H1 (cell line): ENCODE measurements at regions not wholly inside any gene's neighbourhood (a gene's known extent, or its start where the extent isn't known, plus 50 kb on each side); places are given as distances from the start of the nearest gene placed in this dataset.

Experiments used
- CTCF ChIA-PET: fragments of 300-600 bp; sonication (Branson Sonifier 250); formaldehyde crosslinking; loops from one replicate; lab custom pipeline; 2021; ENCODE audit not compliant: partially characterized antibody; lab: Charles Lee
- POLR2A ChIA-PET: fragments of 300-600 bp; sonication (Branson Sonifier 250); formaldehyde crosslinking; loops from one replicate; lab custom pipeline; 2021; ENCODE audit warnings: inconsistent platforms; ENCODE audit not compliant: partially characterized antibody; lab: Charles Lee
- DNase-seq, 2 experiments: peaks; one replicate each; pipeline versions ENCODE4 v3.0.0 to v3.0.0-alpha.2; 2010 to 2022; ENCODE audit warnings: low spot score in 2 of 2, low read depth in 1 of 2, mixed read lengths in 1 of 2
- FAIRE-seq: peaks from 2 replicates; lab custom pipeline; 2011; peaks lifted over from hg19 to GRCh38; lab: Jason Lieb, UNC
- H2AFZ ChIP-seq: 2 replicates; pipeline ENCODE4 v1.8.1; 2012; ENCODE audit warnings: low read length, inconsistent platforms
- H2AK5ac ChIP-seq: 2 replicates; pipeline ENCODE4 v1.6.1; 2013; ENCODE audit warnings: low read depth, low read length
- H2BK120ac ChIP-seq: replicated peaks from 2 replicates; pipeline ENCODE3; 2013; ENCODE audit warnings: low read depth, low read length, inconsistent platforms
- H2BK12ac ChIP-seq: 2 replicates; pipeline ENCODE4 v1.6.1; 2013; ENCODE audit warnings: low read depth, low read length
- H2BK15ac ChIP-seq: 2 replicates; pipeline ENCODE4 v1.6.1; 2013; ENCODE audit warnings: low read length
- H2BK20ac ChIP-seq: 2 replicates; pipeline ENCODE4 v1.6.1; 2013; ENCODE audit warnings: low read length
- H2BK5ac ChIP-seq: 2 replicates; pipeline ENCODE4 v1.6.1; 2013; ENCODE audit warnings: low read depth, low read length
- H3K14ac ChIP-seq: 2 replicates; pipeline ENCODE4 v1.6.1; 2013; ENCODE audit warnings: inconsistent platforms; ENCODE audit not compliant: insufficient read length
- H3K18ac ChIP-seq: 2 replicates; pipeline ENCODE4 v1.6.1; 2013; ENCODE audit warnings: low read length; ENCODE audit errors: extremely low read depth
- H3K23ac ChIP-seq: 2 replicates; pipeline ENCODE4 v1.6.1; 2013; ENCODE audit warnings: inconsistent platforms; ENCODE audit not compliant: insufficient read length
- H3K23me2 ChIP-seq: 2 replicates; pipeline ENCODE4 v1.6.1; 2013; ENCODE audit warnings: low read depth, low read length
- H3K27ac ChIP-seq: 2 replicates; pipeline ENCODE4 v1.6.1; 2011; ENCODE audit warnings: low read depth, low read length, inconsistent platforms
- H3K27me3 ChIP-seq, 4 experiments: replicated peaks in 1 of 4; 1 replicate in 1 of 4; 2 replicates in 3 of 4; pipeline versions ENCODE4 v1.6.1 to v1.8.1; 2011 to 2013; ENCODE audit warnings: low read length in 3 of 4, mild to moderate bottlenecking in 3 of 4, inconsistent platforms in 2 of 4, mixed read lengths in 2 of 4, moderate library complexity in 1 of 4; ENCODE audit not compliant: control insufficient read depth in 3 of 4, insufficient read depth in 3 of 4; ENCODE audit errors: extremely low read depth in 1 of 4
- H3K36me3 ChIP-seq, 4 experiments: 2 replicates each; pipeline versions ENCODE4 v1.6.1 to v1.8.1; 2011 to 2013; ENCODE audit warnings: mild to moderate bottlenecking in 4 of 4, low read length in 3 of 4, moderate library complexity in 2 of 4, control low read depth in 1 of 4, inconsistent platforms in 1 of 4; ENCODE audit not compliant: insufficient read depth in 4 of 4, control insufficient read depth in 2 of 4
- H3K4ac ChIP-seq: replicated peaks from 2 replicates; pipeline ENCODE3; 2013; ENCODE audit warnings: low read length, low read depth, mixed read lengths, inconsistent platforms; ENCODE audit not compliant: insufficient read length
- H3K4me1 ChIP-seq, 4 experiments: replicated peaks in 1 of 4; 1 replicate in 1 of 4; 2 replicates in 3 of 4; pipeline versions ENCODE4 v1.6.1 to v1.8.1; 2011 to 2013; ENCODE audit warnings: low read length in 3 of 4, inconsistent platforms in 2 of 4, mixed read lengths in 1 of 4; ENCODE audit not compliant: insufficient read depth in 4 of 4, control insufficient read depth in 3 of 4
- H3K4me2 ChIP-seq, 2 experiments: 2 replicates each; pipeline versions ENCODE4 v1.6.1 to v1.8.1; 2011 to 2013; ENCODE audit warnings: low read depth in 2 of 2, low read length in 2 of 2, control low read depth in 1 of 2, inconsistent platforms in 1 of 2, mild to moderate bottlenecking in 1 of 2; ENCODE audit not compliant: insufficient read depth in 1 of 2
- H3K4me3 ChIP-seq, 4 experiments: fragments of 200-600, 300-600 bp in 1 of 4; sonication (generic), shearing (Covaris generic), sonication (Bioruptor Twin) in 1 of 4; 2 replicates each; pipeline versions ENCODE4 v1.5.1 to v1.8.1; 2011 to 2016; ENCODE audit warnings: low read length in 4 of 4, low read depth in 3 of 4, control low read depth in 2 of 4, inconsistent platforms in 2 of 4, mild to moderate bottlenecking in 2 of 4, mixed read lengths in 1 of 4, moderate library complexity in 1 of 4; ENCODE audit not compliant: insufficient read depth in 2 of 4; ENCODE audit errors: extremely low read depth in 1 of 4
- H3K56ac ChIP-seq: replicated peaks from 2 replicates; pipeline ENCODE3; 2013; ENCODE audit warnings: low read depth, mild to moderate bottlenecking, mixed read lengths, low read length, inconsistent platforms; ENCODE audit not compliant: insufficient read length
- H3K79me1 ChIP-seq: 2 replicates; pipeline ENCODE4 v1.6.1; 2013; ENCODE audit warnings: low read depth, low read length, control low read depth
- H3K79me2 ChIP-seq, 2 experiments: 2 replicates each; pipeline versions ENCODE4 v1.6.1 to v1.8.1; 2012 to 2013; ENCODE audit warnings: low read length in 2 of 2, mild to moderate bottlenecking in 2 of 2, inconsistent platforms in 1 of 2; ENCODE audit not compliant: insufficient read depth in 2 of 2, control insufficient read depth in 1 of 2
- H3K9ac ChIP-seq, 4 experiments: replicated peaks in 1 of 4; 1 replicate in 1 of 4; 2 replicates in 3 of 4; pipeline versions ENCODE4 v1.6.1 to v1.8.1; 2011 to 2013; ENCODE audit warnings: low read depth in 3 of 4, low read length in 3 of 4, control low read depth in 2 of 4, mild to moderate bottlenecking in 2 of 4, moderate library complexity in 2 of 4, inconsistent platforms in 1 of 4; ENCODE audit errors: extremely low read depth in 1 of 4
- H3K9me3 ChIP-seq, 2 experiments: 2 replicates each; pipeline versions ENCODE4 v1.6.1 to v1.8.1; 2012 to 2013; ENCODE audit warnings: mild to moderate bottlenecking in 2 of 2, moderate library complexity in 2 of 2, control low read depth in 1 of 2, inconsistent platforms in 1 of 2, low read depth in 1 of 2, low read length in 1 of 2, mixed read lengths in 1 of 2; ENCODE audit not compliant: insufficient read depth in 2 of 2
- H4K20me1 ChIP-seq, 2 experiments: replicated peaks in 1 of 2; 2 replicates each; pipeline versions ENCODE3 to v1.8.1; 2011 to 2013; ENCODE audit warnings: inconsistent platforms in 2 of 2, low read length in 2 of 2, mild to moderate bottlenecking in 1 of 2; ENCODE audit not compliant: insufficient read depth in 2 of 2, control insufficient read depth in 1 of 2
- H4K5ac ChIP-seq: 2 replicates; pipeline ENCODE4 v1.6.1; 2013; ENCODE audit warnings: low read length, low read depth, mixed read lengths, inconsistent platforms; ENCODE audit not compliant: insufficient read length
- H4K8ac ChIP-seq: 2 replicates; pipeline ENCODE4 v1.8.0; 2013; ENCODE audit warnings: mild to moderate bottlenecking, moderate library complexity, low read length, inconsistent platforms; ENCODE audit not compliant: insufficient read depth; ENCODE audit errors: extremely low read depth
- H4K91ac ChIP-seq: replicated peaks from 2 replicates; pipeline ENCODE3; 2013; ENCODE audit warnings: low read length, mixed read lengths, inconsistent platforms; ENCODE audit not compliant: insufficient read length
- CHD1 ChIP-seq: IDR thresholded peaks from 2 replicates; pipeline ENCODE4 v1.6.1; 2012; ENCODE audit warnings: low read depth, low read length, improper control_type of control experiment
- EZH2 ChIP-seq: fragments of 200-600 bp; sonication (generic); IDR thresholded peaks from 2 replicates; pipeline ENCODE4 v1.7.1; 2012; ENCODE audit warnings: low read depth, mild to moderate bottlenecking, moderate library complexity, low read length, inconsistent platforms; ENCODE audit not compliant: severe bottlenecking
- HDAC2 ChIP-seq, 2 experiments: fragments of 300-600 bp in 1 of 2; sonication (generic) in 1 of 2; IDR thresholded peaks; 2 replicates each; pipeline ENCODE4 v1.6.1; 2011 to 2012; ENCODE audit warnings: low read depth in 2 of 2, low read length in 2 of 2, mild to moderate bottlenecking in 2 of 2, moderate library complexity in 2 of 2, borderline replicate concordance in 1 of 2, inconsistent platforms in 1 of 2
- KDM4A ChIP-seq: IDR thresholded peaks from one replicate; pipeline ENCODE4 v1.7.1; 2012; ENCODE audit warnings: low read depth, mild to moderate bottlenecking, moderate library complexity, low read length, inconsistent platforms; ENCODE audit not compliant: severe bottlenecking
- POLR2AphosphoS5 ChIP-seq: IDR thresholded peaks from 2 replicates; pipeline ENCODE4 v1.6.1; 2011; ENCODE audit warnings: low read depth, low read length
- SP4 ChIP-seq: IDR thresholded peaks from 2 replicates; pipeline ENCODE4 v1.6.1; 2012; ENCODE audit warnings: low read length, inconsistent platforms
- TEAD4 ChIP-seq: IDR thresholded peaks from 2 replicates; pipeline ENCODE4 v1.6.1; 2012; ENCODE audit warnings: low read depth, low read length, inconsistent platforms, mixed read lengths
- WGBS, 2 experiments: shearing (Covaris generic) in 1 of 2; methylation state at CpG; one replicate each; pipeline versions ENCODE4 v1.1.6 to v1.1.7; 2013 to 2015; ENCODE audit warnings: low lambda C conversion rate in 2 of 2, mixed read lengths in 2 of 2, inconsistent platforms in 1 of 2, low coverage in 1 of 2, missing lambda C conversion rate in 1 of 2; ENCODE audit not compliant: insufficient replicate concordance in 2 of 2, insufficient coverage in 1 of 2, insufficient read length in 1 of 2; ENCODE audit errors: extremely low coverage in 1 of 2, missing lambda C conversion rate in 1 of 2; 5-methylcytosine and 5-hydroxymethylcytosine counted together

DNA sequence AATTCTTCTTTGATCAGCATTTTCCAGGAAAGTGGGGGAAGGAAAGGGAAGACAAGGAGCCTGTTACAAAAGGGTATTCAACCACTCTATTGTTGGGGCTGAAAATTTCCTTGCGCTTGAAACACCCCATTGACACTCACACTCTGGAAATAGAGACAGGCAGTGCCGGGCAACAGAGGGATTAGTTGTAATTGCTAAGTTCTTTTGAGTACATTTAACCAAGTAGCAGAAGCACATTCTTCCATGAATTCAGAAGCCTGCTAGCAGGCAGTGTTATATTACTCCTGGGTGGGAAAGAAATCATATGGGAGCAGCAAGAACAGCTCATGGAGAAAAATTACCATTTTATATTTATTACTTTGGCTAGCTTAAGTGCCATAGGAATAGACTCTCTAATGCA lies 745.5 kb downstream of the C6orf118 start:
- Histone ChIP-seq H3K4me2 (no peak overlapping the region), H3K4me1 (no peaks in the 10 kb centered on the region), H3K9me3 (peaks cover 24 to 26% of the 10 kb centered on the region in 2 experiments), H3K79me1 (no peaks in the 10 kb centered on the region), H3K14ac (no peak overlapping the region), H2BK20ac (no peak overlapping the region), H3K23ac (no peak overlapping the region), H2BK12ac (no peak overlapping the region), H3K9ac (no peak overlapping the region), H3K27me3 (no peaks in the 10 kb centered on the region), H3K4me3 (no peak overlapping the region), H2BK15ac (no peak overlapping the region), H4K5ac (no peak overlapping the region), H3K23me2 (no peaks in the 10 kb centered on the region; the same call in 1 of the 2 replicates), H3K56ac (no peak overlapping the region), H2BK5ac (no peak overlapping the region), H4K8ac (no peak overlapping the region), H2BK120ac (no peak overlapping the region), H3K27ac (no peak overlapping the region), H4K91ac (no peak overlapping the region), H2AFZ (no peak overlapping the region), H3K36me3 (peaks cover 0 to 4% (median 0%) of the 10 kb centered on the region in 4 experiments; a peak in 3 of 8 replicates), H3K4ac (no peak overlapping the region), H3K18ac (no peak overlapping the region), H3K79me2 (no peaks in the 10 kb centered on the region), H4K20me1 (no peaks in the 10 kb centered on the region), H2AK5ac (no peak overlapping the region)
- no peak for DNase-seq
- ChIA-PET POLR2A (no interaction called here), CTCF (no interaction called here)
- FAIRE-seq = no peak
- 91% methylated on average over 2 of the region's 2 CpGs; no CpG with 5 or more reads in 1 of the 2 experiments for WGBS, 2 experiments
- TF ChIP-seq KDM4A (no peak), POLR2AphosphoS5 (no peak), EZH2 (no peak), TEAD4 (no peak), HDAC2 (IDR thresholded peaks at IDR 0.05; ENCODE audit: borderline replicate concordance in 1 of 2, low read depth in 2 of 2, low read length in 2 of 2) (no peak), CHD1 (no peak), SP4 (no peak)
